ENCODE measurements at regions not wholly inside any gene's neighbourhood (a gene's known extent, or its start where the extent isn't known, plus 50 kb on each side); places are given as distances from the start of the nearest gene placed in this dataset.

- no peak for TF ChIP-seq CTCF (conservative IDR thresholded peaks at IDR 0.05)
- Histone ChIP-seq H3K4me3 (ENCODE audit: low read length) (no peak overlapping the region), H3K4me1 (ENCODE audit: control insufficient read depth, insufficient read depth, low read length) (no peaks in the 10 kb centered on the region), H3K9ac (ENCODE audit: extremely low read depth, low read length, poor library complexity, severe bottlenecking) (no peak overlapping the region), H3K36me3 (ENCODE audit: control insufficient read depth, insufficient read depth, low read length) (no peaks in the 10 kb centered on the region), H3K27me3 (ENCODE audit: control insufficient read depth, insufficient read depth, low read length, poor library complexity, severe bottlenecking) (no peaks in the 10 kb centered on the region), H3K9me3 (ENCODE audit: control insufficient read depth, low read length) (no peaks in the 10 kb centered on the region), H3K27ac (ENCODE audit: low read depth, low read length) (no peak overlapping the region)
- Mint-ChIP-seq H3K4me1 (peaks cover 7% of the 10 kb centered on the region), H3K4me3 (no peak overlapping the region), H3K27me3 (ENCODE audit: insufficient read depth) (no peaks in the 10 kb centered on the region), H3K27ac (no peak overlapping the region), H3K36me3 (ENCODE audit: low read depth) (no peaks in the 10 kb centered on the region), H3K9me3 (no peaks in the 10 kb centered on the region)
- no peak for DNase-seq
- WGBS, 2 experiments (ENCODE audit: insufficient coverage in 1 of 2, insufficient read length in 1 of 2): 74 to 89% methylated on average over 1 of the region's 1 CpG
Measured at GRCh38 chr5:19179571-19179970, 808.4 kb downstream of the CDH18 start.

GRCh38 chr5:19189176-19189575 lies 798.8 kb downstream of the CDH18 start:
- no peak for DNase-seq
- no peaks in the 10 kb centered on the region for H3K9me3 ChIP-seq (ENCODE audit: control insufficient read depth, low read length)
- Mint-ChIP-seq H3K4me3 (no peak overlapping the region), H3K27ac (no peak overlapping the region), H3K36me3 (ENCODE audit: low read depth) (no peaks in the 10 kb centered on the region), H3K9me3 (no peaks in the 10 kb centered on the region), H3K4me1 (no peaks in the 10 kb centered on the region), H3K27me3 (ENCODE audit: insufficient read depth) (no peaks in the 10 kb centered on the region)
- H3K9ac ChIP-seq (ENCODE audit: extremely low read depth, low read length, poor library complexity, severe bottlenecking): no peak overlapping the region
- H3K4me3 ChIP-seq (ENCODE audit: low read length): no peak overlapping the region
- WGBS, 2 experiments (ENCODE audit: insufficient coverage in 1 of 2, insufficient read length in 1 of 2): 81% methylated on average over 2 of the region's 2 CpGs; no CpG with 5 or more reads in 1 of the 2 experiments
- no peak overlapping the region for H3K27ac ChIP-seq (ENCODE audit: low read depth, low read length)
- no peaks in the 10 kb centered on the region for H3K36me3 ChIP-seq (ENCODE audit: control insufficient read depth, insufficient read depth, low read length)
- TF ChIP-seq CTCF (conservative IDR thresholded peaks at IDR 0.05): no peak
- H3K27me3 ChIP-seq (ENCODE audit: control insufficient read depth, insufficient read depth, low read length, poor library complexity, severe bottlenecking): no peaks in the 10 kb centered on the region
- H3K4me1 ChIP-seq (ENCODE audit: control insufficient read depth, insufficient read depth, low read length): no peaks in the 10 kb centered on the region

- Mint-ChIP-seq H3K9me3 (no peaks in the 10 kb centered on the region), H3K4me1 (no peaks in the 10 kb centered on the region), H3K36me3 (ENCODE audit: low read depth) (no peaks in the 10 kb centered on the region), H3K27me3 (ENCODE audit: insufficient read depth) (no peaks in the 10 kb centered on the region), H3K27ac (no peak overlapping the region), H3K4me3 (no peak overlapping the region)
- no peak overlapping the region for H3K9ac ChIP-seq (ENCODE audit: extremely low read depth, low read length, poor library complexity, severe bottlenecking)
- H3K27me3 ChIP-seq (ENCODE audit: control insufficient read depth, insufficient read depth, low read length, poor library complexity, severe bottlenecking): no peaks in the 10 kb centered on the region
- H3K4me1 ChIP-seq (ENCODE audit: control insufficient read depth, insufficient read depth, low read length): no peaks in the 10 kb centered on the region
- no CpG with 5 or more reads among the region's 2 CpGs for WGBS, 2 experiments (ENCODE audit: insufficient coverage in 1 of 2, insufficient read length in 1 of 2)
- no peak overlapping the region for H3K4me3 ChIP-seq (ENCODE audit: low read length)
- TF ChIP-seq CTCF (conservative IDR thresholded peaks at IDR 0.05): no peak
- DNase-seq: no peak
- H3K36me3 ChIP-seq (ENCODE audit: control insufficient read depth, insufficient read depth, low read length): no peaks in the 10 kb centered on the region
- no peaks in the 10 kb centered on the region for H3K9me3 ChIP-seq (ENCODE audit: control insufficient read depth, low read length)
- H3K27ac ChIP-seq (ENCODE audit: low read depth, low read length): no peak overlapping the region
Measured at GRCh38 chr5:19193631-19194030, 794.4 kb downstream of the CDH18 start.

Data from endodermal cell (in vitro differentiated cells).